K562 (cell line): ENCODE measurements at regions not wholly inside any gene's neighbourhood (a gene's known extent, or its start where the extent isn't known, plus 50 kb on each side); places are given as distances from the start of the nearest gene placed in this dataset.

Experiments
- ARHGAP35 ChIP-seq: fragments of 450-650 bp; IDR thresholded peaks from 2 replicates; pipeline ENCODE4 v1.6.1; 2018; ENCODE audit not compliant: partially characterized antibody
- CTCF ChIP-seq, 3 experiments: IDR thresholded peaks in 2 of 3; conservative IDR thresholded peaks in 1 of 3; 2 replicates each; pipeline ENCODE4 v1.5.1; 2011 to 2012; ENCODE audit warnings: low read length in 3 of 3, mild to moderate bottlenecking in 3 of 3, control low read depth in 2 of 3, improper control_type of control experiment in 1 of 3, inconsistent platforms in 1 of 3, low read depth in 1 of 3, mixed read lengths in 1 of 3, moderate library complexity in 1 of 3; ENCODE audit not compliant: insufficient read depth in 2 of 3
- E2F1 ChIP-seq: sonication (generic); formaldehyde crosslinking; IDR thresholded peaks from 2 replicates; pipeline ENCODE4 v1.8.1; 2023; ENCODE audit warnings: mild to moderate bottlenecking, missing genetic modification reagents, moderate library complexity
- E2F4 ChIP-seq: sonication (generic); formaldehyde crosslinking; IDR thresholded peaks from 2 replicates; pipeline ENCODE4 v1.8.0; 2022; ENCODE audit warnings: mild to moderate bottlenecking, low read depth, missing genetic modification reagents
- FOXJ2 ChIP-seq: fragments of 200-800 bp; sonication (Bioruptor generic); IDR thresholded peaks from 2 replicates; pipeline ENCODE4 v1.6.1; 2016; ENCODE audit warnings: missing genetic modification characterization, missing compliant biosample characterization
- KDM4B ChIP-seq, 2 experiments: fragments of 450-650 bp in 1 of 2; sonication (generic) in 1 of 2; IDR thresholded peaks; 2 replicates each; pipeline ENCODE4 v1.6.1; 2016 to 2017; ENCODE audit warnings: borderline replicate concordance in 2 of 2, antibody characterized with exemption in 1 of 2, low read depth in 1 of 2, mild to moderate bottlenecking in 1 of 2
- MXD1 ChIP-seq: fragments of 250-450 bp; sonication (Bioruptor Pico); IDR thresholded peaks from 2 replicates; pipeline ENCODE4 v1.8.0; 2021; ENCODE audit warnings: borderline replicate concordance, mild to moderate bottlenecking, moderate library complexity; ENCODE audit not compliant: poor library complexity, severe bottlenecking
- PHF21A ChIP-seq: fragments of 450-650 bp; IDR thresholded peaks from 2 replicates; pipeline ENCODE4 v1.6.1; 2017; ENCODE audit warnings: low read depth, borderline replicate concordance
- PKNOX1 ChIP-seq: fragments of 450-650 bp; IDR thresholded peaks from 2 replicates; pipeline ENCODE4 v1.6.1; 2016
- POLR2A ChIP-seq: fragments of 450-650 bp; conservative IDR thresholded peaks from 2 replicates; pipeline ENCODE4 v1.6.1; 2016
- TARDBP ChIP-seq: fragments of 450-650 bp; IDR thresholded peaks from 2 replicates; pipeline ENCODE4 v1.6.1; 2016
- TCFL5 ChIP-seq: fragments of 250-450 bp; sonication (Bioruptor Pico); conservative IDR thresholded peaks from 2 replicates; pipeline ENCODE4 v1.6.1; 2021; ENCODE audit warnings: mild to moderate bottlenecking, moderate library complexity, matching md5 sums
- ZNF121 ChIP-seq: sonication (generic); formaldehyde crosslinking; conservative IDR thresholded peaks from 2 replicates; pipeline ENCODE4 v1.8.0; 2022; ENCODE audit warnings: missing genetic modification reagents

- no peak for TF ChIP-seq E2F4
- TF ChIP-seq CTCF (IDR thresholded peaks at IDR 0.05 in 2 of 3, conservative IDR thresholded peaks at IDR 0.05 in 1 of 3; ENCODE audit: insufficient read depth in 2 of 3, low read depth in 1 of 3, low read length in 3 of 3) = no peak
- no peak for TF ChIP-seq ARHGAP35
- no peak for TF ChIP-seq MXD1 (CRISPR knock-in tag)
- TF ChIP-seq KDM4B (IDR thresholded peaks at IDR 0.05; ENCODE audit: borderline replicate concordance in 2 of 2, low read depth in 1 of 2) = no peak
- no peak for TF ChIP-seq PKNOX1
- TF ChIP-seq TARDBP = no peak
- TF ChIP-seq POLR2A = no peak
- TF ChIP-seq FOXJ2 (tag) = no peak
- TF ChIP-seq E2F1 (CRISPR knock-in tag) = no peak
- no peak for TF ChIP-seq ZNF121
- TF ChIP-seq PHF21A = no peak
- TF ChIP-seq TCFL5 (CRISPR knock-in tag) = no peak
Observed at GRCh38 chr15:79515300-79516027, 83.3 kb downstream of the MINAR1 start.
